Stomach (tissue), 8 donors: ENCODE measurements at regions not wholly inside any gene's neighbourhood (a gene's known extent, or its start where the extent isn't known, plus 50 kb on each side); places are given as distances from the start of the nearest gene placed in this dataset.
"Not testable (repeated sequence)": the region's sequence is repeated elsewhere in the genome, so short reads cannot be mapped to it uniquely, and the experiment has no call there.

Source experiments
- DNase-seq, 2 donors: peaks; one replicate each; pipeline versions ENCODE4 v3.0.0 to v3.0.0-alpha.2; 2013 to 2019
- H3K27ac ChIP-seq, 5 donors: fragments of 200-600 bp in 4 of 5; sonication (generic) in 4 of 5; one replicate each; pipeline ENCODE4 v1.5.1; 2013 to 2019; ENCODE audit warnings: mild to moderate bottlenecking in 1 of 5, moderate library complexity in 1 of 5
- H3K27me3 ChIP-seq, 3 donors: fragments of 200-600 bp; sonication (generic); one replicate each; pipeline ENCODE4 v1.5.1; 2017 to 2019; ENCODE audit warnings: mixed run types in 1 of 3
- H3K36me3 ChIP-seq, 4 donors: fragments of 200-600 bp; sonication (generic); 1 replicate in 3 of 4; 2 replicates in 1 of 4; pipeline ENCODE4 v1.5.1; 2016 to 2019
- H3K4me1 ChIP-seq, 4 donors: fragments of 200-600 bp; sonication (generic); one replicate each; pipeline ENCODE4 v1.5.1; 2016 to 2019
- H3K4me3 ChIP-seq, 4 donors: fragments of 200-600 bp; sonication (generic) in 3 of 4; one replicate each; pipeline ENCODE4 v1.5.1; 2016 to 2019; ENCODE audit warnings: mild to moderate bottlenecking in 1 of 4
- H3K9me3 ChIP-seq, 4 donors: fragments of 200-600 bp; sonication (generic); one replicate each; pipeline ENCODE4 v1.5.1; 2016 to 2019
- CTCF ChIP-seq, 7 experiments: fragments of 450-650 bp in 4 of 7; fragments of 200-600 bp in 3 of 7; sonication (generic) in 3 of 7; IDR thresholded peaks; one replicate each; pipeline ENCODE4 v1.5.1; 2016 to 2019; ENCODE audit warnings: antibody characterized with exemption in 7 of 7, control low read depth in 2 of 7, mild to moderate bottlenecking in 1 of 7
- EP300 ChIP-seq: sonication (generic); formaldehyde crosslinking; IDR thresholded peaks from one replicate; pipeline ENCODE4 v1.6.1; 2017; ENCODE audit warnings: antibody characterized with exemption
- POLR2A ChIP-seq, 4 donors: fragments of 450-650 bp; IDR thresholded peaks; one replicate each; pipeline ENCODE4 v1.6.1; 2016; ENCODE audit warnings: antibody characterized with exemption in 4 of 4, control low read depth in 2 of 4, mild to moderate bottlenecking in 1 of 4, moderate library complexity in 1 of 4
- POLR2AphosphoS5 ChIP-seq, 3 donors: sonication (generic); formaldehyde crosslinking; IDR thresholded peaks; one replicate each; pipeline ENCODE4 v1.6.1; 2016; ENCODE audit warnings: antibody characterized with exemption in 3 of 3
- WGBS, 5 donors: extraction: QIAGEN DNeasy Blood & Tissue Kit in 3 of 5; methylation state at CpG; one replicate each; pipeline versions ENCODE4 v1.1.5 to v1.1.7; 2013 to 2018; 5-methylcytosine and 5-hydroxymethylcytosine counted together
- intact Hi-C: fragments of 100-400 bp; cut with DNase I; formaldehyde crosslinking; loops from one replicate; pipeline ENCODE4 v1.15.1; 2023; ENCODE audit warnings: low total_unique reads
- donor health status: healthy with polysubstance abuse.
- donor health status: Bipolar disorder and iron deficiency.
- donor health status: healthy.

GRCh38 chr13:105846923-105847322 is 688.5 kb downstream of the EFNB2 start:
- no peak for TF ChIP-seq CTCF (IDR thresholded peaks at IDR 0.05)
- TF ChIP-seq POLR2AphosphoS5 (IDR thresholded peaks at IDR 0.05): no peak
- TF ChIP-seq EP300: no peak
- no peak for TF ChIP-seq POLR2A (IDR thresholded peaks at IDR 0.05)
- Histone ChIP-seq H3K36me3 (no peaks in the 10 kb centered on the region), H3K9me3 (no peaks in the 10 kb centered on the region), H3K27ac (no peak overlapping the region), H3K4me3 (no peak overlapping the region), H3K27me3 (no peaks in the 10 kb centered on the region), H3K4me1 (peaks cover 0 to 4% (median 0%) of the 10 kb centered on the region in 4 donors)
- WGBS, 5 donors: 70 to 91% (median 78%) methylated on average over 1 of the region's 1 CpG
- DNase-seq: no peak
- intact Hi-C loops: no loop called here

GRCh38 chr13:105841286-105841685 is 694.2 kb downstream of the EFNB2 start:
- TF ChIP-seq POLR2AphosphoS5 (IDR thresholded peaks at IDR 0.05): no peak
- TF ChIP-seq POLR2A (IDR thresholded peaks at IDR 0.05): no peak
- no peak for TF ChIP-seq CTCF (IDR thresholded peaks at IDR 0.05)
- TF ChIP-seq EP300: no peak
- Histone ChIP-seq H3K9me3 (no peaks in the 10 kb centered on the region), H3K4me3 (no peak overlapping the region), H3K36me3 (no peaks in the 10 kb centered on the region), H3K4me1 (no peaks in the 10 kb centered on the region), H3K27me3 (no peaks in the 10 kb centered on the region), H3K27ac (no peak overlapping the region)
- WGBS, 5 donors: 74 to 85% (median 81%) methylated on average over 3 of the region's 3 CpGs
- intact Hi-C loops: no loop called here
- DNase-seq: no peak

- 89 to 96% (median 95%) methylated on average over 8 of the region's 8 CpGs for WGBS, 5 donors
- intact Hi-C loops: no loop called here
These were observed 697.2 kb downstream of the EFNB2 start for GRCh38 chr13:105838231-105838630.

GRCh38 chr13:105837295-105837694 is 698.2 kb downstream of the EFNB2 start:
- H3K27ac ChIP-seq, H3K4me1 ChIP-seq, H3K9me3 ChIP-seq, H3K36me3 ChIP-seq, DNase-seq, H3K27me3 ChIP-seq, intact Hi-C loops, H3K4me3 ChIP-seq: not testable (repeated sequence)
- WGBS, 5 donors: 93 to 98% (median 96%) methylated on average over 9 of the region's 9 CpGs

More at GRCh38 chr13:105838231-105838630, 697.2 kb downstream of the EFNB2 start:
- Histone ChIP-seq H3K4me1 (no peaks in the 10 kb centered on the region), H3K27me3 (no peaks in the 10 kb centered on the region), H3K36me3 (no peaks in the 10 kb centered on the region), H3K4me3 (no peak overlapping the region), H3K27ac (no peak overlapping the region), H3K9me3 (no peaks in the 10 kb centered on the region)
- DNase-seq: peak in 1 of 2 donors; percentile 21
- no peak for TF ChIP-seq CTCF (IDR thresholded peaks at IDR 0.05)
- peak in 1 of 3 donors; percentile 24 for TF ChIP-seq POLR2AphosphoS5 (IDR thresholded peaks at IDR 0.05)

GRCh38 chr13:105830821-105831220 is 704.6 kb downstream of the EFNB2 start:
- Histone ChIP-seq H3K4me1 (no peaks in the 10 kb centered on the region), H3K4me3 (no peak overlapping the region), H3K36me3 (no peaks in the 10 kb centered on the region), H3K27me3 (no peaks in the 10 kb centered on the region), H3K9me3 (no peaks in the 10 kb centered on the region), H3K27ac (no peak overlapping the region)
- no peak for DNase-seq
- WGBS, 5 donors: 48 to 77% (median 60%) methylated on average over 4 of the region's 4 CpGs
- TF ChIP-seq POLR2A (IDR thresholded peaks at IDR 0.05): no peak
- TF ChIP-seq POLR2AphosphoS5 (IDR thresholded peaks at IDR 0.05): no peak
- no peak for TF ChIP-seq CTCF (IDR thresholded peaks at IDR 0.05)
- no peak for TF ChIP-seq EP300
- intact Hi-C loops: no loop called here
